HEK293 (cell line): ENCODE measurements at regions not wholly inside any gene's neighbourhood (a gene's known extent, or its start where the extent isn't known, plus 50 kb on each side); places are given as distances from the start of the nearest gene placed in this dataset.
"Not testable (repeated sequence)": the region's sequence is repeated elsewhere in the genome, so short reads cannot be mapped to it uniquely, and the experiment has no call there.

Source experiments
- CTCF ChIA-PET: fragments of 350-600 bp; formaldehyde crosslinking; extraction: SDS; loops from one replicate; lab custom pipeline; 2021; ENCODE audit warnings: antibody characterized with exemption; lab: Yijun Ruan, JAX
- POLR2A ChIA-PET: fragments of 300-600 bp; formaldehyde crosslinking; extraction: SDS; loops from one replicate; lab custom pipeline; 2020; ENCODE audit warnings: antibody characterized with exemption, inconsistent platforms; lab: Yijun Ruan, JAX
- H3K27ac ChIP-seq: fragments of 200-500 bp; sonication (Bioruptor generic); 2 replicates; pipeline ENCODE4 v1.5.1; 2014; ENCODE audit warnings: low read depth, low read length, control low read depth, inconsistent platforms; ENCODE audit errors: extremely low read depth
- H3K36me3 ChIP-seq, 2 experiments: fragments of 200-500 bp in 1 of 2; sonication (Bioruptor generic) in 1 of 2; 1 replicate in 1 of 2; 2 replicates in 1 of 2; pipeline ENCODE4 v1.5.1; 2014 to 2017; ENCODE audit warnings: inconsistent platforms in 2 of 2, low read length in 2 of 2; ENCODE audit not compliant: control insufficient read depth in 2 of 2, insufficient read depth in 1 of 2
- H3K4me1 ChIP-seq: fragments of 200-500 bp; sonication (Bioruptor generic); 2 replicates; pipeline ENCODE4 v1.5.1; 2014; ENCODE audit warnings: mild to moderate bottlenecking, low read length, inconsistent platforms; ENCODE audit not compliant: control insufficient read depth, insufficient read depth
- H3K4me3 ChIP-seq: 2 replicates; pipeline ENCODE4 v1.5.1; 2011; ENCODE audit warnings: low read depth, mild to moderate bottlenecking, control low read depth, low read length, moderate library complexity
- H3K9me3 ChIP-seq: fragments of 200-500 bp; sonication (Bioruptor generic); 2 replicates; pipeline ENCODE4 v1.5.1; 2014; ENCODE audit warnings: low read depth, low read length, inconsistent platforms; ENCODE audit not compliant: control insufficient read depth, insufficient read depth
- FEZF1 ChIP-seq: fragments of 450-650 bp; formaldehyde crosslinking; IDR thresholded peaks from 2 replicates; pipeline ENCODE4 v1.5.1; 2016; ENCODE audit warnings: missing biosample characterization, missing genetic modification characterization
- GFI1B ChIP-seq: fragments of 450-650 bp; formaldehyde crosslinking; IDR thresholded peaks from 2 replicates; pipeline ENCODE4 v1.5.1; 2016; ENCODE audit warnings: missing biosample characterization, missing genetic modification characterization
- HIC1 ChIP-seq: fragments of 450-650 bp; formaldehyde crosslinking; IDR thresholded peaks from 2 replicates; pipeline ENCODE4 v1.5.1; 2016; ENCODE audit warnings: missing biosample characterization, missing genetic modification characterization
- MYNN ChIP-seq: fragments of 450-650 bp; formaldehyde crosslinking; IDR thresholded peaks from 2 replicates; pipeline ENCODE4 v1.5.1; 2016; ENCODE audit warnings: missing biosample characterization, missing genetic modification characterization, borderline replicate concordance
- PRDM6 ChIP-seq: fragments of 450-650 bp; formaldehyde crosslinking; IDR thresholded peaks from 2 replicates; pipeline ENCODE4 v1.5.1; 2017; ENCODE audit warnings: missing biosample characterization, missing genetic modification characterization
- RBAK ChIP-seq: fragments of 450-650 bp; formaldehyde crosslinking; IDR thresholded peaks from 2 replicates; pipeline ENCODE4 v1.5.1; 2016; ENCODE audit warnings: missing biosample characterization, missing genetic modification characterization
- ZFP3 ChIP-seq: fragments of 450-650 bp; formaldehyde crosslinking; IDR thresholded peaks from 2 replicates; pipeline ENCODE4 v1.5.1; 2016; ENCODE audit warnings: low read depth, missing biosample characterization, missing genetic modification characterization
- ZNF121 ChIP-seq: fragments of 450-650 bp; formaldehyde crosslinking; IDR thresholded peaks from 2 replicates; pipeline ENCODE4 v1.5.1; 2016; ENCODE audit warnings: missing biosample characterization, missing genetic modification characterization
- ZNF138 ChIP-seq: fragments of 450-650 bp; formaldehyde crosslinking; IDR thresholded peaks from 2 replicates; pipeline ENCODE4 v1.5.1; 2016; ENCODE audit warnings: missing biosample characterization, missing genetic modification characterization, borderline replicate concordance
- ZNF148 ChIP-seq: fragments of 450-650 bp; formaldehyde crosslinking; IDR thresholded peaks from 2 replicates; pipeline ENCODE4 v1.5.0; 2017; ENCODE audit warnings: missing biosample characterization, missing genetic modification characterization, borderline replicate concordance
- ZNF280C ChIP-seq: fragments of 450-650 bp; formaldehyde crosslinking; IDR thresholded peaks from 2 replicates; pipeline ENCODE4 v1.5.1; 2016; ENCODE audit warnings: missing biosample characterization, missing genetic modification characterization
- ZNF530 ChIP-seq: fragments of 450-650 bp; formaldehyde crosslinking; IDR thresholded peaks from 2 replicates; pipeline ENCODE4 v1.5.1; 2016; ENCODE audit warnings: low read depth, missing biosample characterization, missing genetic modification characterization
- ZNF768 ChIP-seq: fragments of 450-650 bp; formaldehyde crosslinking; IDR thresholded peaks from 2 replicates; pipeline ENCODE4 v1.5.1; 2018; ENCODE audit warnings: missing biosample characterization, mild to moderate bottlenecking, missing genetic modification characterization

- Histone ChIP-seq H3K9me3 (no peaks in the 10 kb centered on the region), H3K4me3 (no peak overlapping the region), H3K4me1 (no peaks in the 10 kb centered on the region), H3K36me3 (no peaks in the 10 kb centered on the region), H3K27ac (no peak overlapping the region)
- CTCF ChIA-PET: interaction anchor here (0.6 kb wide), 1 partner anchor 1211 kb away, joined by 3 read pairs; no protein-coding TSS in a partner anchor
- POLR2A ChIA-PET: no interaction called here
- no peak for TF ChIP-seq ZNF530 (tag by site-specific recombination)
- TF ChIP-seq PRDM6 (tag by site-specific recombination): 0 out of 2 replicates have a peak, but pooled peaks have one; percentile 5
Observed at GRCh38 chr2:186349508-186349907, 136.6 kb upstream of the ZC3H15 start.

- H3K4me3 ChIP-seq, POLR2A ChIA-PET, CTCF ChIA-PET, H3K4me1 ChIP-seq, H3K9me3 ChIP-seq, H3K36me3 ChIP-seq, H3K27ac ChIP-seq: not testable (repeated sequence)
Observed at GRCh38 chr2:186354160-186354559, 131.9 kb upstream of the ZC3H15 start.

- H3K36me3 ChIP-seq: no peaks in the 10 kb centered on the region
- H3K4me3 ChIP-seq: no peak overlapping the region
- TF ChIP-seq ZNF768 (tag by site-specific recombination): no peak
- no peak for TF ChIP-seq GFI1B (tag by site-specific recombination)
- TF ChIP-seq HIC1: no peak
- TF ChIP-seq ZNF148: no peak
- TF ChIP-seq FEZF1 (tag by site-specific recombination): no peak
- no peak for TF ChIP-seq ZNF138 (tag by site-specific recombination)
- TF ChIP-seq RBAK (tag by site-specific recombination): no peak
- no peak for TF ChIP-seq ZNF280C
- no peak for TF ChIP-seq PRDM6 (tag by site-specific recombination)
- TF ChIP-seq ZNF121: no peak
- no peak for TF ChIP-seq ZFP3 (tag by site-specific recombination)
- no peak for TF ChIP-seq MYNN (tag by site-specific recombination)
- POLR2A ChIA-PET: no interaction called here
- no peaks in the 10 kb centered on the region for H3K9me3 ChIP-seq
- no peaks in the 10 kb centered on the region for H3K4me1 ChIP-seq
- no peak overlapping the region for H3K27ac ChIP-seq
- CTCF ChIA-PET: interaction anchor here (0.7 kb wide), 1 partner anchor 276 kb away, joined by 3 read pairs; no protein-coding TSS in a partner anchor
Observed at GRCh38 chr2:186365406-186365805, 120.7 kb upstream of the ZC3H15 start.
